ENCODE measurements at regions not wholly inside any gene's neighbourhood (a gene's known extent, or its start where the extent isn't known, plus 50 kb on each side); places are given as distances from the start of the nearest gene placed in this dataset.

GRCh38 chr5:84825606-84826005 lies 440.9 kb upstream of the EDIL3 start:
- H3K9ac ChIP-seq (ENCODE audit: extremely low read depth, insufficient read length, low read length): no peak overlapping the region
- H2BK120ac ChIP-seq (ENCODE audit: low read depth, low read length, poor library complexity, severe bottlenecking): no peak overlapping the region
- no peak overlapping the region for H4K5ac ChIP-seq (ENCODE audit: insufficient read length, low read depth, low read length)
- no peak overlapping the region for H3K4me2 ChIP-seq (ENCODE audit: insufficient read depth, insufficient read length, low read length)
- no peak for TF ChIP-seq CTCF (conservative IDR thresholded peaks at IDR 0.05)
- H2BK5ac ChIP-seq (ENCODE audit: insufficient read length, low read length): no peak overlapping the region
- Mint-ChIP-seq H3K4me1 (peaks cover 0 to 5% of the 10 kb centered on the region in 2 experiments; a peak in 2 of 4 replicates), H3K9me3 (peaks cover 10 to 12% of the 10 kb centered on the region in 2 experiments), H3K27me3 (ENCODE audit: low read depth) (no peaks in the 10 kb centered on the region), H3K27ac (no peak overlapping the region), H3K36me3 (ENCODE audit: insufficient read depth in 1 of 3, low read depth in 3 of 3) (peaks cover 3 to 12% (median 6%) of the 10 kb centered on the region in 3 experiments; a peak in 5 of 7 replicates), H3K4me3 (no peak overlapping the region)
- no peak for DNase-seq
- H3K18ac ChIP-seq (ENCODE audit: insufficient read length, low read depth, low read length): no peak overlapping the region
- no peak overlapping the region for H3K56ac ChIP-seq (ENCODE audit: insufficient read length, low read depth, low read length)
- H3K23ac ChIP-seq (ENCODE audit: insufficient read length, low read depth, low read length): no peak overlapping the region
- H3K9me3 ChIP-seq (ENCODE audit: control insufficient read depth, low read depth, low read length): no peaks in the 10 kb centered on the region
- no peak overlapping the region for H3K4ac ChIP-seq (ENCODE audit: low read depth, low read length)
- no peak overlapping the region for H2BK15ac ChIP-seq (ENCODE audit: low read depth, low read length)
- no peak overlapping the region for H2AK5ac ChIP-seq (ENCODE audit: insufficient read length, low read length)
- WGBS (ENCODE audit: extremely low coverage, insufficient read length, low lambda C conversion rate): no CpG with 5 or more reads among the region's 1 CpG
- H3T11ph ChIP-seq (ENCODE audit: low read length): no peak overlapping the region
- H3K27ac ChIP-seq (ENCODE audit: insufficient read length, low read depth, low read length): no peak overlapping the region
- no peaks in the 10 kb centered on the region for H3K27me3 ChIP-seq (ENCODE audit: insufficient read depth, low read length)
- no peak overlapping the region for H2BK20ac ChIP-seq (ENCODE audit: low read depth, low read length, poor library complexity, severe bottlenecking)
- H3K79me1 ChIP-seq (ENCODE audit: insufficient read depth, low read depth, low read length, poor library complexity, severe bottlenecking): no peaks in the 10 kb centered on the region
- no peaks in the 10 kb centered on the region for H3K23me2 ChIP-seq (ENCODE audit: insufficient read length, low read depth, low read length, poor library complexity, severe bottlenecking)
- H3K4me1 ChIP-seq (ENCODE audit: insufficient read depth, low read length): no peaks in the 10 kb centered on the region
- H3K14ac ChIP-seq (ENCODE audit: insufficient read depth, low read length): no peak overlapping the region
- H3K79me2 ChIP-seq (ENCODE audit: insufficient read depth, low read length): no peaks in the 10 kb centered on the region
- no peak overlapping the region for H2BK12ac ChIP-seq (ENCODE audit: insufficient read length, low read depth, low read length)
- H2AFZ ChIP-seq (ENCODE audit: low read length): no peak overlapping the region
- H4K91ac ChIP-seq (ENCODE audit: insufficient read length, low read depth, low read length): no peak overlapping the region
- H4K8ac ChIP-seq (replicated peaks; ENCODE audit: insufficient read length, low read depth, low read length): no peak overlapping the region
- no peaks in the 10 kb centered on the region for H4K20me1 ChIP-seq (ENCODE audit: control insufficient read depth, insufficient read depth, insufficient read length)
